IgD-negative memory B cell (primary cell): ENCODE measurements at regions not wholly inside any gene's neighbourhood (a gene's known extent, or its start where the extent isn't known, plus 50 kb on each side); places are given as distances from the start of the nearest gene placed in this dataset.
"Not testable (repeated sequence)": the region's sequence is repeated elsewhere in the genome, so short reads cannot be mapped to it uniquely, and the experiment has no call there.

ENCODE experiments used
- H3K27ac Mint-ChIP-seq, 3 donors: one replicate each; pipeline ENCODE4 v1.8.0; 2020 to 2022; ENCODE audit warnings: mild to moderate bottlenecking in 3 of 3, mixed read lengths in 3 of 3, moderate library complexity in 1 of 3
- H3K27me3 Mint-ChIP-seq: one replicate; pipeline ENCODE4 v1.8.0; 2021; ENCODE audit warnings: mixed read lengths
- H3K36me3 Mint-ChIP-seq: one replicate; pipeline ENCODE4 v1.8.0; 2020; ENCODE audit warnings: mild to moderate bottlenecking, mixed read lengths
- H3K4me1 Mint-ChIP-seq, 3 donors: one replicate each; pipeline ENCODE4 v1.8.0; 2020 to 2022; ENCODE audit warnings: mixed read lengths in 3 of 3, mild to moderate bottlenecking in 1 of 3
- H3K4me3 Mint-ChIP-seq, 4 donors: one replicate each; pipeline ENCODE4 v1.8.0; 2020 to 2022; ENCODE audit warnings: mild to moderate bottlenecking in 4 of 4, mixed read lengths in 4 of 4, moderate library complexity in 3 of 4
- H3K9me3 Mint-ChIP-seq, 3 donors: one replicate each; pipeline ENCODE4 v1.8.0; 2020 to 2021; ENCODE audit warnings: mixed read lengths in 3 of 3, mild to moderate bottlenecking in 1 of 3

GRCh38 chr1:102186536-102186935, 189.8 kb upstream of the OLFM3 start:
- Mint-ChIP-seq H3K27ac (no peak overlapping the region), H3K36me3 (no peaks in the 10 kb centered on the region), H3K4me1 (no peaks in the 10 kb centered on the region), H3K27me3 (no peaks in the 10 kb centered on the region), H3K9me3 (no peaks in the 10 kb centered on the region), H3K4me3 (no peak overlapping the region)

GRCh38 chr1:102185260-102185659, 188.5 kb upstream of the OLFM3 start:
- H3K4me1 Mint-ChIP-seq = no peaks in the 10 kb centered on the region
- H3K27ac Mint-ChIP-seq = no peak overlapping the region
- no peak overlapping the region for H3K4me3 Mint-ChIP-seq
- no peaks in the 10 kb centered on the region for H3K9me3 Mint-ChIP-seq
- no peaks in the 10 kb centered on the region for H3K27me3 Mint-ChIP-seq
- H3K36me3 Mint-ChIP-seq = no peaks in the 10 kb centered on the region

- H3K27ac Mint-ChIP-seq = no peak overlapping the region
- H3K4me1 Mint-ChIP-seq = no peaks in the 10 kb centered on the region
- H3K27me3 Mint-ChIP-seq = no peaks in the 10 kb centered on the region
- no peaks in the 10 kb centered on the region for H3K36me3 Mint-ChIP-seq
- no peak overlapping the region for H3K4me3 Mint-ChIP-seq
- peaks cover 0 to under 1% (median 0%) of the 10 kb centered on the region in 3 donors for H3K9me3 Mint-ChIP-seq
Measured at GRCh38 chr1:102184477-102184876, 187.8 kb upstream of the OLFM3 start.

- Mint-ChIP-seq H3K4me1 (no peaks in the 10 kb centered on the region), H3K36me3 (no peaks in the 10 kb centered on the region), H3K9me3 (peaks cover 0 to 2% (median 0%) of the 10 kb centered on the region in 3 donors), H3K27me3 (no peaks in the 10 kb centered on the region), H3K27ac (no peak overlapping the region), H3K4me3 (no peak overlapping the region)
Measured at GRCh38 chr1:102183711-102184110, 187.0 kb upstream of the OLFM3 start.

GRCh38 chr1:102182603-102183260, 186.0 kb upstream of the OLFM3 start:
- no peaks in the 10 kb centered on the region for H3K4me1 Mint-ChIP-seq
- H3K9me3 Mint-ChIP-seq = peaks cover 0 to 2% (median 0%) of the 10 kb centered on the region in 3 donors
- no peaks in the 10 kb centered on the region for H3K27me3 Mint-ChIP-seq
- H3K36me3 Mint-ChIP-seq = no peaks in the 10 kb centered on the region
- no peak overlapping the region for H3K4me3 Mint-ChIP-seq
- no peak overlapping the region for H3K27ac Mint-ChIP-seq

GRCh38 chr1:102181341-102181740, 184.6 kb upstream of the OLFM3 start:
- Mint-ChIP-seq H3K9me3 (peaks cover 0 to 2% (median 0%) of the 10 kb centered on the region in 3 donors), H3K36me3 (no peaks in the 10 kb centered on the region), H3K27ac (no peak overlapping the region), H3K4me3 (no peak overlapping the region), H3K27me3 (no peaks in the 10 kb centered on the region), H3K4me1 (no peaks in the 10 kb centered on the region)

GRCh38 chr1:102178480-102178879, 181.8 kb upstream of the OLFM3 start:
- no peak overlapping the region for H3K27ac Mint-ChIP-seq
- H3K36me3 Mint-ChIP-seq = no peaks in the 10 kb centered on the region
- H3K9me3 Mint-ChIP-seq = peaks cover 0 to 2% (median 0%) of the 10 kb centered on the region in 3 donors
- H3K4me1 Mint-ChIP-seq = no peaks in the 10 kb centered on the region
- H3K27me3 Mint-ChIP-seq = no peaks in the 10 kb centered on the region
- no peak overlapping the region for H3K4me3 Mint-ChIP-seq

GRCh38 chr1:102174259-102174863, 177.6 kb upstream of the OLFM3 start:
- Mint-ChIP-seq H3K27ac (no peak overlapping the region), H3K9me3 (peaks cover 0 to under 1% (median 0%) of the 10 kb centered on the region in 3 donors), H3K4me3 (no peak overlapping the region), H3K4me1 (no peaks in the 10 kb centered on the region), H3K36me3 (no peaks in the 10 kb centered on the region), H3K27me3 (no peaks in the 10 kb centered on the region)

- H3K4me1 Mint-ChIP-seq = no peaks in the 10 kb centered on the region
- no peak overlapping the region for H3K27ac Mint-ChIP-seq
- no peaks in the 10 kb centered on the region for H3K36me3 Mint-ChIP-seq
- H3K4me3 Mint-ChIP-seq = no peak overlapping the region
- no peaks in the 10 kb centered on the region for H3K27me3 Mint-ChIP-seq
- no peaks in the 10 kb centered on the region for H3K9me3 Mint-ChIP-seq
Measured at GRCh38 chr1:102172200-102172599, 175.5 kb upstream of the OLFM3 start.

GRCh38 chr1:102163799-102164198, 167.1 kb upstream of the OLFM3 start:
- Mint-ChIP-seq H3K36me3 (no peaks in the 10 kb centered on the region), H3K27me3 (no peaks in the 10 kb centered on the region), H3K4me3 (no peak overlapping the region), H3K4me1 (no peaks in the 10 kb centered on the region), H3K27ac (no peak overlapping the region), H3K9me3 (peaks cover 0 to 4% (median 4%) of the 10 kb centered on the region in 3 donors)

- no peaks in the 10 kb centered on the region for H3K36me3 Mint-ChIP-seq
- H3K27ac Mint-ChIP-seq = no peak overlapping the region
- H3K27me3 Mint-ChIP-seq = no peaks in the 10 kb centered on the region
- H3K4me3 Mint-ChIP-seq = no peak overlapping the region
- no peaks in the 10 kb centered on the region for H3K4me1 Mint-ChIP-seq
- H3K9me3 Mint-ChIP-seq = peaks cover 0 to 2% (median 0%) of the 10 kb centered on the region in 3 donors
Measured at GRCh38 chr1:102151242-102151641, 154.5 kb upstream of the OLFM3 start.

GRCh38 chr1:102120910-102121309, 124.2 kb upstream of the OLFM3 start:
- H3K36me3 Mint-ChIP-seq = no peaks in the 10 kb centered on the region
- H3K27ac Mint-ChIP-seq = no peak overlapping the region
- H3K9me3 Mint-ChIP-seq = peaks cover 2 to 12% (median 3%) of the 10 kb centered on the region in 3 donors
- no peaks in the 10 kb centered on the region for H3K27me3 Mint-ChIP-seq
- H3K4me3 Mint-ChIP-seq = no peak overlapping the region
- no peaks in the 10 kb centered on the region for H3K4me1 Mint-ChIP-seq

GRCh38 chr1:102118150-102118549, 121.4 kb upstream of the OLFM3 start:
- no peak overlapping the region for H3K27ac Mint-ChIP-seq
- H3K9me3 Mint-ChIP-seq = peaks cover 2 to 12% (median 3%) of the 10 kb centered on the region in 3 donors
- H3K4me1 Mint-ChIP-seq = no peaks in the 10 kb centered on the region
- no peaks in the 10 kb centered on the region for H3K36me3 Mint-ChIP-seq
- no peak overlapping the region for H3K4me3 Mint-ChIP-seq
- no peaks in the 10 kb centered on the region for H3K27me3 Mint-ChIP-seq

GRCh38 chr1:102110586-102110985, 113.9 kb upstream of the OLFM3 start:
- H3K9me3 Mint-ChIP-seq = peaks cover 0 to 7% (median 5%) of the 10 kb centered on the region in 3 donors
- no peaks in the 10 kb centered on the region for H3K36me3 Mint-ChIP-seq
- no peaks in the 10 kb centered on the region for H3K27me3 Mint-ChIP-seq
- H3K27ac Mint-ChIP-seq = no peak overlapping the region
- H3K4me3 Mint-ChIP-seq = no peak overlapping the region
- H3K4me1 Mint-ChIP-seq = no peaks in the 10 kb centered on the region

GRCh38 chr1:102109493-102109892, 112.8 kb upstream of the OLFM3 start:
- H3K4me1 Mint-ChIP-seq, H3K36me3 Mint-ChIP-seq, H3K9me3 Mint-ChIP-seq, H3K27me3 Mint-ChIP-seq, H3K27ac Mint-ChIP-seq, H3K4me3 Mint-ChIP-seq: not testable (repeated sequence)

GRCh38 chr1:102107441-102107840, 110.7 kb upstream of the OLFM3 start:
- no peak overlapping the region for H3K27ac Mint-ChIP-seq
- no peaks in the 10 kb centered on the region for H3K4me1 Mint-ChIP-seq
- no peaks in the 10 kb centered on the region for H3K27me3 Mint-ChIP-seq
- H3K4me3 Mint-ChIP-seq = no peak overlapping the region
- H3K9me3 Mint-ChIP-seq = peaks cover 0 to 7% (median 0%) of the 10 kb centered on the region in 3 donors
- no peaks in the 10 kb centered on the region for H3K36me3 Mint-ChIP-seq
